BLaER1 treated with 17β-estradiol and CSF1 and Interleukin-3, amounts not matched to agents 10 nM and 100 nM (cell line): ENCODE measurements at regions not wholly inside any gene's neighbourhood (a gene's known extent, or its start where the extent isn't known, plus 50 kb on each side); places are given as distances from the start of the nearest gene placed in this dataset.

Source experiments
- H3K27ac ChIP-seq, 11 experiments: shearing (Covaris generic); formaldehyde crosslinking; 2 replicates each; pipeline ENCODE4 v1.8.1; 2022
- H3K27me3 ChIP-seq, 11 experiments: shearing (Covaris generic); formaldehyde crosslinking; 2 replicates each; pipeline ENCODE4 v1.8.1; 2022
- H3K36me3 ChIP-seq, 11 experiments: shearing (Covaris generic); formaldehyde crosslinking; 2 replicates each; pipeline ENCODE4 v1.8.1; 2022
- H3K4me1 ChIP-seq, 10 experiments: shearing (Covaris generic); formaldehyde crosslinking; 2 replicates each; pipeline ENCODE4 v1.8.1; 2022
- H3K4me2 ChIP-seq, 11 experiments: shearing (Covaris generic); formaldehyde crosslinking; 2 replicates each; pipeline ENCODE4 v1.8.1; 2022
- H3K4me3 ChIP-seq, 10 experiments: shearing (Covaris generic); formaldehyde crosslinking; 2 replicates each; pipeline ENCODE4 v1.8.1; 2022
- H3K9ac ChIP-seq, 11 experiments: shearing (Covaris generic); formaldehyde crosslinking; 2 replicates each; pipeline ENCODE4 v1.8.1; 2022
- H3K9me3 ChIP-seq, 11 experiments: shearing (Covaris generic); formaldehyde crosslinking; replicated peaks in 1 of 11; 2 replicates each; pipeline ENCODE4 v1.8.1; 2022
- H4K20me1 ChIP-seq, 11 experiments: shearing (Covaris generic); formaldehyde crosslinking; 2 replicates each; pipeline ENCODE4 v1.8.1; 2022
- Cebpa-rat ChIP-seq, 11 experiments: shearing (Covaris generic); IDR thresholded peaks; 2 replicates each; pipeline ENCODE4 v1.8.1; 2022

- Histone ChIP-seq H3K4me3 (no peak overlapping the region), H3K4me1 (peaks cover 0 to 4% (median 0%) of the 10 kb centered on the region in 10 experiments; a peak in 1 of 20 replicates), H3K9ac (no peak overlapping the region), H3K4me2 (no peak overlapping the region), H3K36me3 (no peaks in the 10 kb centered on the region), H3K9me3 (no peaks in the 10 kb centered on the region), H4K20me1 (no peaks in the 10 kb centered on the region), H3K27ac (no peak overlapping the region), H3K27me3 (no peaks in the 10 kb centered on the region)
- no peak for TF ChIP-seq Cebpa-rat (IDR thresholded peaks at IDR 0.05)
Measured at GRCh38 chr3:8183627-8184026, 318.0 kb upstream of the LMCD1 start.

GRCh38 chr3:8186213-8186612 lies 315.4 kb upstream of the LMCD1 start:
- H3K27ac ChIP-seq: no peak overlapping the region

GRCh38 chr3:8187996-8188395 lies 313.6 kb upstream of the LMCD1 start:
- no peaks in the 10 kb centered on the region for H4K20me1 ChIP-seq
- no peaks in the 10 kb centered on the region for H3K27me3 ChIP-seq
- no peak overlapping the region for H3K4me3 ChIP-seq
- H3K27ac ChIP-seq: no peak overlapping the region
- H3K36me3 ChIP-seq: no peaks in the 10 kb centered on the region
- peaks cover 0 to 4% (median 0%) of the 10 kb centered on the region in 10 experiments; a peak in 1 of 20 replicates for H3K4me1 ChIP-seq
- no peak overlapping the region for H3K9ac ChIP-seq
- no peak overlapping the region for H3K4me2 ChIP-seq
- peaks cover 0 to 19% (median 15%) of the 10 kb centered on the region in 11 experiments; a peak in 21 of 22 replicates for H3K9me3 ChIP-seq
- TF ChIP-seq Cebpa-rat (IDR thresholded peaks at IDR 0.05): no peak

More at GRCh38 chr3:8186213-8186612, 315.4 kb upstream of the LMCD1 start:
- no peaks in the 10 kb centered on the region for H3K36me3 ChIP-seq
- no peak overlapping the region for H3K9ac ChIP-seq
- no peak for TF ChIP-seq Cebpa-rat (IDR thresholded peaks at IDR 0.05)
- H4K20me1 ChIP-seq: no peaks in the 10 kb centered on the region
- H3K4me2 ChIP-seq: no peak overlapping the region
- no peak overlapping the region for H3K4me3 ChIP-seq
- no peaks in the 10 kb centered on the region for H3K27me3 ChIP-seq
- peaks cover 0 to 9% (median 8%) of the 10 kb centered on the region in 11 experiments; a peak in 16 of 22 replicates for H3K9me3 ChIP-seq
- H3K4me1 ChIP-seq: peaks cover 0 to 4% (median 0%) of the 10 kb centered on the region in 10 experiments; a peak in 1 of 20 replicates

GRCh38 chr3:8189051-8189450 lies 312.6 kb upstream of the LMCD1 start:
- TF ChIP-seq Cebpa-rat (IDR thresholded peaks at IDR 0.05): no peak
- Histone ChIP-seq H3K36me3 (no peaks in the 10 kb centered on the region), H3K9ac (no peak overlapping the region), H3K4me1 (no peaks in the 10 kb centered on the region), H3K4me2 (no peak overlapping the region), H3K27me3 (no peaks in the 10 kb centered on the region), H3K4me3 (no peak overlapping the region), H3K27ac (no peak overlapping the region), H3K9me3 (peaks cover 0 to 19% (median 15%) of the 10 kb centered on the region in 11 experiments; a peak in 21 of 22 replicates), H4K20me1 (no peaks in the 10 kb centered on the region)

- no peaks in the 10 kb centered on the region for H3K4me1 ChIP-seq
- peaks cover 0 to 24% (median 15%) of the 10 kb centered on the region in 11 experiments; a peak in 21 of 22 replicates for H3K9me3 ChIP-seq
- no peak overlapping the region for H3K4me2 ChIP-seq
- H3K36me3 ChIP-seq: no peaks in the 10 kb centered on the region
- no peak for TF ChIP-seq Cebpa-rat (IDR thresholded peaks at IDR 0.05)
- H3K27ac ChIP-seq: no peak overlapping the region
- no peak overlapping the region for H3K9ac ChIP-seq
- H3K27me3 ChIP-seq: no peaks in the 10 kb centered on the region
- H4K20me1 ChIP-seq: no peaks in the 10 kb centered on the region
- no peak overlapping the region for H3K4me3 ChIP-seq
Measured at GRCh38 chr3:8191406-8191805, 310.2 kb upstream of the LMCD1 start.

- Histone ChIP-seq H3K9ac (no peak overlapping the region), H3K27me3 (no peaks in the 10 kb centered on the region), H4K20me1 (no peaks in the 10 kb centered on the region), H3K4me3 (no peak overlapping the region), H3K36me3 (no peaks in the 10 kb centered on the region), H3K4me2 (no peak overlapping the region), H3K27ac (no peak overlapping the region), H3K4me1 (peaks cover 0 to 16% (median 6%) of the 10 kb centered on the region in 10 experiments; a peak in 10 of 20 replicates), H3K9me3 (0 out of 22 replicates have a peak, but pooled peaks cover 0 to 5% (median 0%) of the 10 kb centered on the region in 11 experiments)
- TF ChIP-seq Cebpa-rat (IDR thresholded peaks at IDR 0.05): no peak
Measured at GRCh38 chr3:8197384-8197783, 304.2 kb upstream of the LMCD1 start.

- Histone ChIP-seq H4K20me1 (no peaks in the 10 kb centered on the region), H3K4me2 (no peak overlapping the region), H3K4me1 (peaks cover 0 to 16% (median 6%) of the 10 kb centered on the region in 10 experiments; a peak in 10 of 20 replicates), H3K36me3 (no peaks in the 10 kb centered on the region), H3K27ac (no peak overlapping the region), H3K9ac (no peak overlapping the region), H3K27me3 (no peaks in the 10 kb centered on the region), H3K9me3 (0 out of 22 replicates have a peak, but pooled peaks cover 0 to 5% (median 0%) of the 10 kb centered on the region in 11 experiments), H3K4me3 (no peak overlapping the region)
- no peak for TF ChIP-seq Cebpa-rat (IDR thresholded peaks at IDR 0.05)
Measured at GRCh38 chr3:8198605-8199004, 303.0 kb upstream of the LMCD1 start.

- no peak overlapping the region for H3K27ac ChIP-seq
- no peaks in the 10 kb centered on the region for H3K36me3 ChIP-seq
- peaks cover 0 to 16% (median 10%) of the 10 kb centered on the region in 10 experiments; a peak in 15 of 20 replicates for H3K4me1 ChIP-seq
- TF ChIP-seq Cebpa-rat (IDR thresholded peaks at IDR 0.05): no peak
- H3K9ac ChIP-seq: no peak overlapping the region
- H4K20me1 ChIP-seq: no peaks in the 10 kb centered on the region
- no peak overlapping the region for H3K4me3 ChIP-seq
- 0 out of 22 replicates have a peak, but pooled peaks cover 0 to 2% (median 0%) of the 10 kb centered on the region in 11 experiments for H3K9me3 ChIP-seq
- peak overlapping the region in 1 of 11 experiments; percentile 57; a peak in 2 of 22 replicates for H3K4me2 ChIP-seq
- H3K27me3 ChIP-seq: no peaks in the 10 kb centered on the region
Measured at GRCh38 chr3:8200996-8201395, 300.6 kb upstream of the LMCD1 start.

- Histone ChIP-seq H3K9ac (no peak overlapping the region), H3K36me3 (no peaks in the 10 kb centered on the region), H3K4me1 (peaks cover 0 to 21% (median 13%) of the 10 kb centered on the region in 10 experiments; a peak in 15 of 20 replicates), H4K20me1 (no peaks in the 10 kb centered on the region), H3K9me3 (no peaks in the 10 kb centered on the region), H3K4me3 (no peak overlapping the region), H3K27ac (no peak overlapping the region), H3K4me2 (peak overlapping the region in 8 of 11 experiments; percentile 28 to 57 (median 41); a peak in 12 of 22 replicates), H3K27me3 (no peaks in the 10 kb centered on the region)
- no peak for TF ChIP-seq Cebpa-rat (IDR thresholded peaks at IDR 0.05)
Measured at GRCh38 chr3:8201886-8202285, 299.7 kb upstream of the LMCD1 start.

- no peak overlapping the region for H3K9ac ChIP-seq
- no peaks in the 10 kb centered on the region for H3K27me3 ChIP-seq
- TF ChIP-seq Cebpa-rat (IDR thresholded peaks at IDR 0.05): no peak
- H3K27ac ChIP-seq: no peak overlapping the region
- peaks cover 0 to 27% (median 15%) of the 10 kb centered on the region in 10 experiments; a peak in 15 of 20 replicates for H3K4me1 ChIP-seq
- H3K9me3 ChIP-seq: 0 out of 22 replicates have a peak, but pooled peaks cover 0 to 4% (median 0%) of the 10 kb centered on the region in 11 experiments
- no peak overlapping the region for H3K4me2 ChIP-seq
- no peak overlapping the region for H3K4me3 ChIP-seq
- H4K20me1 ChIP-seq: no peaks in the 10 kb centered on the region
- H3K36me3 ChIP-seq: no peaks in the 10 kb centered on the region
Measured at GRCh38 chr3:8204331-8204730, 297.3 kb upstream of the LMCD1 start.
